ENCODE measurements at regions not wholly inside any gene's neighbourhood (a gene's known extent, or its start where the extent isn't known, plus 50 kb on each side); places are given as distances from the start of the nearest gene placed in this dataset.

GRCh38 chr4:56215141-56215783 lies 172.0 kb downstream of the AASDH start:
- Mint-ChIP-seq H3K9me3 (peaks cover 32 to 40% of the 10 kb centered on the region in 2 experiments), H3K36me3 (ENCODE audit: insufficient read depth in 1 of 3, low read depth in 3 of 3) (peaks cover 23 to 45% (median 30%) of the 10 kb centered on the region in 3 experiments), H3K27ac (no peak overlapping the region), H3K4me1 (peaks cover 40 to 45% of the 10 kb centered on the region in 2 experiments), H3K4me3 (no peak overlapping the region), H3K27me3 (ENCODE audit: low read depth) (peaks cover 60% of the 10 kb centered on the region)
- no peak overlapping the region for H4K5ac ChIP-seq (ENCODE audit: insufficient read length, low read depth, low read length)
- H3K18ac ChIP-seq (ENCODE audit: insufficient read length, low read depth, low read length), result no peak overlapping the region
- H3K9ac ChIP-seq (ENCODE audit: extremely low read depth, insufficient read length, low read length), result no peak overlapping the region
- no peaks in the 10 kb centered on the region for H3K23me2 ChIP-seq (ENCODE audit: insufficient read length, low read depth, low read length, poor library complexity, severe bottlenecking)
- no peak overlapping the region for H3K14ac ChIP-seq (ENCODE audit: insufficient read depth, low read length)
- peaks cover 9% of the 10 kb centered on the region; the same call in 1 of the 2 replicates for H3K27me3 ChIP-seq (ENCODE audit: insufficient read depth, low read length)
- no peak overlapping the region for H3K23ac ChIP-seq (ENCODE audit: insufficient read length, low read depth, low read length)
- no peak overlapping the region for H3K27ac ChIP-seq (ENCODE audit: insufficient read length, low read depth, low read length)
- H4K8ac ChIP-seq (replicated peaks; ENCODE audit: insufficient read length, low read depth, low read length), result no peak overlapping the region
- H2AFZ ChIP-seq (ENCODE audit: low read length), result no peak overlapping the region
- H4K91ac ChIP-seq (ENCODE audit: insufficient read length, low read depth, low read length), result no peak overlapping the region
- no peak overlapping the region for H3K56ac ChIP-seq (ENCODE audit: insufficient read length, low read depth, low read length)
- H3K79me1 ChIP-seq (ENCODE audit: insufficient read depth, low read depth, low read length, poor library complexity, severe bottlenecking), result no peaks in the 10 kb centered on the region
- no peak overlapping the region for H2BK12ac ChIP-seq (ENCODE audit: insufficient read length, low read depth, low read length)
- H2BK20ac ChIP-seq (ENCODE audit: low read depth, low read length, poor library complexity, severe bottlenecking), result no peak overlapping the region
- WGBS (ENCODE audit: extremely low coverage, insufficient read length, low lambda C conversion rate), result no CpG with 5 or more reads among the region's 4 CpGs
- DNase-seq, result no peak
- no peak for TF ChIP-seq CTCF (conservative IDR thresholded peaks at IDR 0.05)
- H2BK15ac ChIP-seq (ENCODE audit: low read depth, low read length), result no peak overlapping the region
- H3K4ac ChIP-seq (ENCODE audit: low read depth, low read length), result no peak overlapping the region
- no peak overlapping the region for H2BK5ac ChIP-seq (ENCODE audit: insufficient read length, low read length)
- H3K9me3 ChIP-seq (ENCODE audit: control insufficient read depth, low read depth, low read length), result peaks cover 8% of the 10 kb centered on the region
- H3K4me2 ChIP-seq (ENCODE audit: insufficient read depth, insufficient read length, low read length), result no peak overlapping the region
- H3T11ph ChIP-seq (ENCODE audit: low read length), result no peak overlapping the region
- H2BK120ac ChIP-seq (ENCODE audit: low read depth, low read length, poor library complexity, severe bottlenecking), result no peak overlapping the region
- H4K20me1 ChIP-seq (ENCODE audit: control insufficient read depth, insufficient read depth, insufficient read length), result no peaks in the 10 kb centered on the region
- no peaks in the 10 kb centered on the region; the same call in 1 of the 2 replicates for H3K4me1 ChIP-seq (ENCODE audit: insufficient read depth, low read length)
- no peaks in the 10 kb centered on the region for H3K79me2 ChIP-seq (ENCODE audit: insufficient read depth, low read length)
- H2AK5ac ChIP-seq (ENCODE audit: insufficient read length, low read length), result no peak overlapping the region

Data from H9 (cell line).